Activated CD8-positive, alpha-beta memory T cell treated with anti-CD3 and anti-CD28 coated beads for 36 hours (primary cell): ENCODE measurements at regions not wholly inside any gene's neighbourhood (a gene's known extent, or its start where the extent isn't known, plus 50 kb on each side); places are given as distances from the start of the nearest gene placed in this dataset.
"Not testable (repeated sequence)": the region's sequence is repeated elsewhere in the genome, so short reads cannot be mapped to it uniquely, and the experiment has no call there.

Experiments
- CTCF ChIA-PET: fragments of 350-600 bp; sonication (Branson Sonifier 250); formaldehyde crosslinking; loops from one replicate; lab custom pipeline; 2021; ENCODE audit warnings: antibody characterized with exemption; lab: Charles Lee
- POLR2A ChIA-PET: fragments of 350-600 bp; sonication (Branson Sonifier 250); formaldehyde crosslinking; loops from one replicate; lab custom pipeline; 2021; ENCODE audit warnings: antibody characterized with exemption; lab: Charles Lee

GRCh38 chr10:22467393-22467792 is 122.1 kb downstream of the SPAG6 start:
- POLR2A ChIA-PET: not testable (repeated sequence)
- CTCF ChIA-PET: interaction anchor here (0.5 kb wide), 1 partner anchor 693 kb away, joined by 5 read pairs; no protein-coding TSS in a partner anchor

- ChIA-PET POLR2A (no interaction called here), CTCF (no interaction called here)
Observed at GRCh38 chr10:22468570-22469320, 123.4 kb downstream of the SPAG6 start.

GRCh38 chr10:22473044-22473443 is 127.7 kb downstream of the SPAG6 start:
- ChIA-PET CTCF (no interaction called here), POLR2A (no interaction called here)

- ChIA-PET CTCF (interaction anchor here (0.6 kb wide), 1 partner anchor 484 kb away, joined by 3 read pairs; no protein-coding TSS in a partner anchor), POLR2A (no interaction called here)
Observed at GRCh38 chr10:22473459-22473858, 128.2 kb downstream of the SPAG6 start.

- CTCF ChIA-PET: interaction anchor here (0.6 kb wide), 1 partner anchor 951 kb away, joined by 4 read pairs; the partner anchor contains the start of gene SKIDA1
- POLR2A ChIA-PET: interaction anchor here (0.5 to 0.7 kb wide), 2 partner anchors 39 to 201 kb away, joined by 3 read pairs; no protein-coding TSS in a partner anchor
Observed at GRCh38 chr10:22475651-22476600, 130.6 kb downstream of the SPAG6 start.

- ChIA-PET POLR2A (interaction anchor here (0.7 kb wide), 1 partner anchor 40 kb away, joined by 3 read pairs; no protein-coding TSS in a partner anchor), CTCF (no interaction called here)
Observed at GRCh38 chr10:22476601-22477321, 131.5 kb downstream of the SPAG6 start.

GRCh38 chr10:22477334-22478287 is 132.3 kb downstream of the SPAG6 start:
- POLR2A ChIA-PET: no interaction called here
- CTCF ChIA-PET: no interaction called here

- ChIA-PET POLR2A (no interaction called here), CTCF (interaction anchor here (0.9 to 1.2 kb wide), 2 partner anchors 9 to 12 kb away, joined by 3 read pairs; no protein-coding TSS in a partner anchor)
Observed at GRCh38 chr10:22478555-22479334, 133.4 kb downstream of the SPAG6 start.

GRCh38 chr10:22479419-22479818 is 134.1 kb downstream of the SPAG6 start:
- ChIA-PET POLR2A (no interaction called here), CTCF (interaction anchor here (0.9 to 1.2 kb wide), 2 partner anchors 8 to 12 kb away, joined by 3 read pairs; no protein-coding TSS in a partner anchor)

GRCh38 chr10:22481106-22481505 is 135.8 kb downstream of the SPAG6 start:
- CTCF ChIA-PET: no interaction called here
- POLR2A ChIA-PET: no interaction called here

- ChIA-PET CTCF (no interaction called here), POLR2A (interaction anchor here (0.6 kb wide), 1 partner anchor 27 kb away, joined by 3 read pairs; no protein-coding TSS in a partner anchor)
Observed at GRCh38 chr10:22481687-22482539, 136.6 kb downstream of the SPAG6 start.

GRCh38 chr10:22483132-22483531 is 137.8 kb downstream of the SPAG6 start:
- ChIA-PET CTCF (no interaction called here), POLR2A (no interaction called here)
